ENCODE measurements at regions not wholly inside any gene's neighbourhood (a gene's known extent, or its start where the extent isn't known, plus 50 kb on each side); places are given as distances from the start of the nearest gene placed in this dataset.

DNA sequence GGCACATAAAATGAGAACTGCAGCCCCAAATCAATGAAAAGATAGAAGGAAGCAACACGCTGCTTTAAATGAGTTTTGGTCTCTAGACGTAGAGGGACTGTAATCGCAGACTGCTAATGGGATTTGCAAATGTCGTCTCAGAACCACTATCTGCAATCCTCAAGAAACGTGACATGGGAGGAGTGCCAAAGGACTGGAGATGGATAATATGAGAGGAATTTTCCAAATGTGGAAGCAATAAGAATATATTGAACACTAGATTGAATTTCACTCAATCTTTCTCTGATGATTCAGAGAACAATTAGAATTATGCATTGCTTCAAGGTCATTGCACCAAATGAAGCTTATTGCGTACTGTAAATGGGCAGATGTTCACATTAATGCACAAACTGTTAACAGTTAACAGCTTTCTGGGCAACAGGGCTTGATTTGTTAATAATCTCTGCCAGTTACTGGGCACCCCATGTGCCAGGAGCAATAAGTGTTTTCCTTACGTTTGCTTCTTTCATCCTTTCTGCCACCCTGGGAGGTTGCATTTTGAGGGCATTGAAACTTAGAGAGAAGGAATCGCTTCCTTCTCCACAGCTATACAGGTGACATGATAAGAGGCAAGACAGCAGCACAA is 62.8 kb upstream of the WASF3 start:
- Mint-ChIP-seq H3K4me3 (no peak overlapping the region), H3K27ac (no peak overlapping the region), H3K9me3 (no peaks in the 10 kb centered on the region), H3K4me1 (no peaks in the 10 kb centered on the region), H3K36me3 (no peaks in the 10 kb centered on the region)
- ATAC-seq = no peak
- DNase-seq (ENCODE audit: low spot score in 2 of 2) = no peak

DNA sequence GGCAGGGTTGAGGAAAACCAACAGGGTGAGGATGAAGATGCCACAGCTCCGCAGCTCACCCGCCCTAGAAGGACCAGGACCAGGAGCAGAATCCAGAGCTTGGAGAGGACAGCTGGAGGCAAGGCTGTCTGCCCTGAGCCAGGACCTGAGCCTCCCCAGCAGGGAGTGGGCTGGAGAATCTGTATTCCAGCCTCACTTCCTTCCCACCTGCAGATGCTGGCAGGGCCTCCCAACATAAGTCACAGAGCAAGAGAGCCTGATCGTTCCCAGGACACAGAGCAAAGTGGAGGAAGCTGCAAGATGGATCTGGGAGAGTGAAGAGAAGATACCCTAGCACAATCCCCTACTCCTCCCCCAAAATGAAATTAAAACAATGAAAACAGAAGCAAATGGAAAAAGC is 61.7 kb upstream of the WASF3 start:
- H3K4me3 Mint-ChIP-seq = no peak overlapping the region
- H3K36me3 Mint-ChIP-seq = no peaks in the 10 kb centered on the region
- H3K27ac Mint-ChIP-seq = no peak overlapping the region
- no peaks in the 10 kb centered on the region for H3K4me1 Mint-ChIP-seq
- DNase-seq (ENCODE audit: low spot score in 2 of 2) (no peak), ATAC-seq (no peak)
- H3K9me3 Mint-ChIP-seq = no peaks in the 10 kb centered on the region

DNA sequence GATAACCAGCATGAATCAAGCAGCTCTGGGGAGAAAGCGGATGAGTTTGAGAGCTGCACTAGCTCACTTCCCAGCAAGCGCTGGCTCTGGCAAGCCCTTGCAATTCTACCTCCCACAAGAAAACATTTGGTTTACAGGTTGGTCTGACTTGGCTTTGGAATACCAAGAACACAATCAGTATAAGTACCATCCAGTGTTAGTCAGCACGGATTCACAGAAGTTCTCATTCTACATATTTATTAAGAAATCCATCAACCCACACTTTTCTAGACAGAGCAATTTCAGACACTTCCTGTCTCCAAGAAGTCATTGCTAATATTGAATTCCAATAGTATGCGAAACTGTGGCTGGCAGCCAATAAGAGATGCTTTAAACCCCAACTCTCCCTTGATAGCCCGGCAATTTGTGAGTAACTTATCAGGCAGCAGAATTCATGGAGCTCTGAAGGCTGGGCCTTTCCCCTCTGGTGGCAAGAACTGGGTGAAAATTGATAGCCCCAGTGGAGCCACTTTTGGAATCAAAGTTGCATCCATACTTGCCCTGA is 59.4 kb upstream of the WASF3 start:
- no peak for ATAC-seq
- H3K4me3 Mint-ChIP-seq = no peak overlapping the region
- H3K36me3 Mint-ChIP-seq = no peaks in the 10 kb centered on the region
- peaks cover 4% of the 10 kb centered on the region for H3K4me1 Mint-ChIP-seq
- no peaks in the 10 kb centered on the region for H3K9me3 Mint-ChIP-seq
- DNase-seq (ENCODE audit: low spot score in 2 of 2) = no peak
- H3K27ac Mint-ChIP-seq = no peak overlapping the region

DNA sequence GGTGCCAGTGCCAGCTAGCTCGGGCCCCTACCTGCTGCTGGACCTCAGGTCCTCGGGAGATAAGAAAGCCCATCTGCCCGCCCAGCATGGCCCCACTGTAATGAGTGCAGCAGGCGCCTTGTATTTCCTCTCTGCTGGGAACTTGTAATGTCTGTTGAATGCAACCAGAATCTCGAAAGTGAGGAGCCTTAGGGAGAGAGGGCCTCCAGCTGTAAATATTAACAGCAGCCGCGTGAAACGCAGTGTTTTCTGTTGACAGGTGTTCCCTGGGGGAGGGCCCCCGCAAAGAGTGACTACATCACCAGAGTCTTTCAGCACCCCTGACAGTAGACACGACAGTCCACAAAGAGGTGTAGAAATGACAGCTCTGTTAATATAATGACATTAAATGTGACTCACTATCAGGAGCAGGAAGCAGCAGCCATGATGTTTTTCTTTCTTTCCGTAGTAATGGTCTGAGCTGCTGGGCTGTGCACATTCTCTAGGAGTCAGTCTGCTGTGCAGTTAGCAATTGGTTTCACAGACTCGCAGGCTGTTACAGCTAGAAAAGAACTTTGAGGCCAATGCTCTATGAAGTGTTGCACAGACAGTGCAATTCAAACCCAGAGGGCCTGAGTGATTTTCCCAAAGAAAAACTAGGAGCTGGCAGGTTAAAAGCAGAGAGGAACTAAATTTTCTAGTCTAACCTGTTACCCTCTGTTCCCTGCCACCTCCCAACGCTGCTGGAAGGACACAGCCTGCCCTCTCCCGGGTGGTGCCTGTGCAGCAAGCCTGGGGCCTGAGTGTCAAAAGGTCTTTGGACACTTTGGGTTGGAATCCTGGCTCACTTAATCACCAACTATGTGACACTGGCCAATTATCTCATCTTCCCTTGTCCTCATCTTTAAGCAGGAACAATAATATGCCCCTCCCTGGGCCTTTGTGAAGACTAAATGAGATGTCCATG is 58.6 kb upstream of the WASF3 start:
- Mint-ChIP-seq H3K27ac (no peak overlapping the region), H3K36me3 (no peaks in the 10 kb centered on the region), H3K4me3 (no peak overlapping the region), H3K9me3 (no peaks in the 10 kb centered on the region), H3K4me1 (peaks cover 9% of the 10 kb centered on the region)
- no peak for DNase-seq (ENCODE audit: low spot score in 2 of 2)
- ATAC-seq = no peak

DNA sequence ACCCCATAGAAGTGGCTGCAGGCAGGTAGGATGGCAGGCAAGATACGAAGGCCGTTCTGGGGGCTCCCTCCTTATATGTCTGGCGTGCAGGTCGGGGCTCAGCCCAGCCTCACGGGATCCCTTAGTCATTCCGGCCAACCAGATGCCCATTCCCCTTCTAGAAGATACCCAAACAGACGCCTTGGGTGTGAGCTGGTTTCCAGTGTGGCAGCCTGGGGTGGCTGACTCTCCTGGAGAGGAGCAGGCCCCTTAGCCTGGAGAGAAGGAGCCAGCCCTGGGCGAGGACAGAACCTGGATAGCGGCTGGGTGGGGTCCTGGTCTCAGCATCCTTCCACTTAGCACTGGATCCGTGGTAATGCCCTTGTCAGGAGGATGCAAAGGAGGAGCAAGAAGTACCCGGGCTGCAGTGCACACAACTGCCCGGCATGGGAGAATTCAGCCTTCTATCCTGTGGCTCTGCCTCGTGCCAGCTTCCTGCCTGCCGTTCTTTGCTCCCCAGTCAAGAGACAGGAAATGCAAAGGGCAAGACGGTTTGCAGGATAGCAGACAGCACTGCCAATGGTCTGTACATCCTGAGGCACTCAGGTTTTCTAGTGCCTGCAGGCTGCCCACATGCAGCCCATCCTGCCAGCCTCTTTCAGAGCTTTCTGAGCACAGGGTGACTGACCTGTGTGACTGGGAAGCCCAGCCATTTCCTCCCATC is 56.7 kb upstream of the WASF3 start:
- Mint-ChIP-seq H3K9me3 (no peaks in the 10 kb centered on the region), H3K36me3 (no peaks in the 10 kb centered on the region), H3K27ac (no peak overlapping the region), H3K4me1 (peaks cover 9% of the 10 kb centered on the region), H3K4me3 (no peak overlapping the region)
- DNase-seq (ENCODE audit: low spot score in 2 of 2) (no peak), ATAC-seq (no peak)

DNA sequence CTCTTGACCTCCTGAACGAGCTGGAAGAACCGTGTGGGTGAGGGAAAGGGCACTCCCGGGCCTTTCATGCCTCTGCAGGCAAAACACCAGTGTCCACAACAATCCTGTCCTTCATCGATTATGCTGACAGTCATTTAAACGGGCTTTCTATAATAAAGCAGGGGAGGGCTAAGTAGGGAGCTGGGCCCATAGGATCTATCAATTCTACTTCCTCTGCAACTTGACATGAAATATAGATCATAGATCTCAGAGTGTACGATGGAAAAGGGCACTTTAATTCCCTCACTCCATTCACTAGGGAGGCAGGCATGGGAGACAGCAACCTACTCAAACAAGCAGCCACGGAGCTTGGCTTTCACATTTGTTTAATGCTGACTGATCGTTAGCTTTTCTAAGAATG is 55.8 kb upstream of the WASF3 start:
- Mint-ChIP-seq H3K4me3 (no peak overlapping the region), H3K9me3 (no peaks in the 10 kb centered on the region), H3K4me1 (peaks cover 9% of the 10 kb centered on the region), H3K27ac (no peak overlapping the region), H3K36me3 (no peaks in the 10 kb centered on the region)
- no peak for ATAC-seq
- DNase-seq (ENCODE audit: low spot score in 2 of 2) = no peak

DNA sequence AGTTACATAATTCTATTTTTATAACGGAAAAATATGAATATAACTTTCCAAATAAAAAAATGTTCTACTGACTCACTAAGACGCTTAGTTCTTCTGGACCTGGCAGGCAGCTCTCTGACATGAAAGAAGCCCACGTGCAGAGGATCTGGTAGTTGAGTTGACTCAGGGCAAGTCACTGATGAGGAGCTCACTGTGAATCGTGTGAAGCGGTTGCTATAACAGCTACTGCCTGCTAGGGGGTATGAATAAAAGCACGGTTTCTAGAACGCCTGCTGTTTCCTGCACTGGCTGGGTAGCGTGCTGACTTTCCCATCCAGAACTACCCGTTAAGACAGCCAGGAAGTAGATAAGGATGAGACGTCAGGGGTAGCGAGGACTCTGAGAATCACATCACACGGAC is 54.7 kb upstream of the WASF3 start:
- DNase-seq (ENCODE audit: low spot score in 2 of 2) (no peak), ATAC-seq (peak; percentile 84)
- H3K36me3 Mint-ChIP-seq = no peaks in the 10 kb centered on the region
- no peak overlapping the region for H3K4me3 Mint-ChIP-seq
- peak overlapping the region; percentile 52 for H3K27ac Mint-ChIP-seq
- H3K9me3 Mint-ChIP-seq = no peaks in the 10 kb centered on the region
- peaks cover 9% of the 10 kb centered on the region for H3K4me1 Mint-ChIP-seq

DNA sequence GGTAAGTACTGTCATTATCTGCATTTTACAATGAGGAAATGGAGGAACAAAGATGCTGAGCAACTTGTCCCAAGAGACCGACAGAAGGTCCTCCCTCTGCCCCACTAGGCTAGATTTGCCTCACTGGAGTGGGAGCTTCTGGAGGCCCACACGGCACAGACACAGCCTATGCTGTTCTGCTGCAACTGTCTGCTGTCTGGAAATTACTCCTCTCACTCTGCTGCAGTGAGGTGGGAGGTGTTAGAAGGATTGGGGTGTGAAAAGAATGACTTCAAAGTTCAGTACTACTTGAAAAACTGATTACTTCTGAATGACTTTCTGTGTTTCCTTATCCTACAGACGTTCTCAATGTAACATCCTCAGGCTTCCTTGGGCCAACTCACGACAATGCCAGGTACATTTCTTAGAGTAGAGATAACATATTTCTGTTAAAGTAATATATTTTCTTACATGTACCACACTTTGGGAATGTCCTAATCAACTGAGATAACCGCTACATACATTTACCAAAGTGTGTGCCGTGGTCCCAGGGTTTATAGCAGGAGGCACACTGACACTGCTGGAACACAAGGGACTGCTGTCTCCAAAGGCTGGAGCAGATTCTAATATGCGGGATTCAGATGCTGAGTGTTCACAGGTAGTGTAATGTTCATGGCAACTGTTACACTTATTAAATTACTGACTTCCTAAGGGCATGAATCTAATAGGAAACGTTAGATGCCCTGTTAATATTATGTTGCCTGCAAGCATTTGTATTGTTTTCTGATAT is 53.5 kb upstream of the WASF3 start:
- DNase-seq (ENCODE audit: low spot score in 2 of 2) (no peak), ATAC-seq (peak; percentile 48)
- Mint-ChIP-seq H3K4me1 (peaks cover 9% of the 10 kb centered on the region), H3K36me3 (no peaks in the 10 kb centered on the region), H3K27ac (no peak overlapping the region), H3K9me3 (no peaks in the 10 kb centered on the region), H3K4me3 (no peak overlapping the region)
